Esophagus squamous epithelium (tissue), 5 donors: ENCODE measurements at regions not wholly inside any gene's neighbourhood (a gene's known extent, or its start where the extent isn't known, plus 50 kb on each side); places are given as distances from the start of the nearest gene placed in this dataset.

Experiments
- DNase-seq: peaks from one replicate; lab custom pipeline; 2025; lab: John Stamatoyannopoulos, UW
- H3K27ac ChIP-seq, 4 donors: fragments of 200-600 bp; sonication (generic); one replicate each; pipeline ENCODE4 v1.5.1; 2016 to 2019; ENCODE audit warnings: mild to moderate bottlenecking in 1 of 4
- H3K27me3 ChIP-seq, 4 donors: fragments of 200-600 bp; sonication (generic); 1 replicate in 3 of 4; 2 replicates in 1 of 4; pipeline versions ENCODE4 v1.5.1 to v1.6.0; 2017 to 2021; ENCODE audit warnings: antibody characterized with exemption in 1 of 4
- H3K36me3 ChIP-seq, 3 donors: fragments of 200-600 bp; sonication (generic); one replicate each; pipeline ENCODE4 v1.5.1; 2016 to 2019
- H3K4me1 ChIP-seq, 3 donors: fragments of 200-600 bp; sonication (generic); one replicate each; pipeline ENCODE4 v1.5.1; 2017 to 2019
- H3K4me3 ChIP-seq, 4 donors: fragments of 200-600 bp; sonication (generic); 1 replicate in 3 of 4; 2 replicates in 1 of 4; pipeline ENCODE4 v1.5.1; 2016 to 2019; ENCODE audit warnings: mild to moderate bottlenecking in 2 of 4, moderate library complexity in 1 of 4
- H3K9me3 ChIP-seq, 3 donors: fragments of 200-600 bp; sonication (generic); one replicate each; pipeline ENCODE4 v1.5.1; 2016 to 2019
- CTCF ChIP-seq, 6 experiments: fragments of 450-650 bp in 4 of 6; fragments of 200-600 bp in 2 of 6; sonication (generic) in 2 of 6; IDR thresholded peaks; one replicate each; pipeline ENCODE4 v1.5.1; 2016 to 2019; ENCODE audit warnings: antibody characterized with exemption in 6 of 6, mild to moderate bottlenecking in 4 of 6, moderate library complexity in 4 of 6
- POLR2A ChIP-seq, 4 donors: fragments of 450-650 bp; IDR thresholded peaks; one replicate each; pipeline ENCODE4 v1.6.1; 2017; ENCODE audit warnings: antibody characterized with exemption in 4 of 4, mild to moderate bottlenecking in 4 of 4, moderate library complexity in 3 of 4
- WGBS, 2 donors: methylation state at CpG; one replicate each; pipeline ENCODE4 v1.1.5; 2018; 5-methylcytosine and 5-hydroxymethylcytosine counted together
- intact Hi-C: fragments of 100-400 bp; cut with DNase I; formaldehyde crosslinking; loops from one replicate; pipeline ENCODE4 v1.15.0; 2022
- donor health status: DM: yes; HTN: yes; CAD: no.

- Histone ChIP-seq H3K4me1 (no peaks in the 10 kb centered on the region), H3K27ac (no peak overlapping the region), H3K27me3 (no peaks in the 10 kb centered on the region), H3K9me3 (no peaks in the 10 kb centered on the region), H3K36me3 (no peaks in the 10 kb centered on the region), H3K4me3 (no peak overlapping the region)
- intact Hi-C loops, result no loop called here
- WGBS, 2 donors, result 72 to 78% methylated on average over 2 of the region's 2 CpGs
- TF ChIP-seq POLR2A (IDR thresholded peaks at IDR 0.05), result no peak
- no peak for TF ChIP-seq CTCF (IDR thresholded peaks at IDR 0.05)
- DNase-seq, result no peak
These were observed 2305.1 kb downstream of the PCDH7 start for GRCh38 chr4:33025236-33025635.

- H3K4me3 ChIP-seq, result no peak overlapping the region
- no peak for TF ChIP-seq CTCF (IDR thresholded peaks at IDR 0.05)
- TF ChIP-seq POLR2A (IDR thresholded peaks at IDR 0.05), result no peak
- H3K9me3 ChIP-seq, result no peaks in the 10 kb centered on the region
- no peak for DNase-seq
- intact Hi-C loops, result no loop called here
- no peaks in the 10 kb centered on the region for H3K4me1 ChIP-seq
- H3K27me3 ChIP-seq, result no peaks in the 10 kb centered on the region
- H3K36me3 ChIP-seq, result no peaks in the 10 kb centered on the region
- no peak overlapping the region for H3K27ac ChIP-seq
These were observed 2309.8 kb downstream of the PCDH7 start for GRCh38 chr4:33029976-33030375.

- Histone ChIP-seq H3K4me1 (no peaks in the 10 kb centered on the region), H3K9me3 (no peaks in the 10 kb centered on the region), H3K27ac (no peak overlapping the region), H3K4me3 (no peak overlapping the region), H3K36me3 (no peaks in the 10 kb centered on the region), H3K27me3 (no peaks in the 10 kb centered on the region)
- intact Hi-C loops, result no loop called here
- TF ChIP-seq POLR2A (IDR thresholded peaks at IDR 0.05) (no peak), CTCF (IDR thresholded peaks at IDR 0.05) (no peak)
- no peak for DNase-seq
These were observed 2311.2 kb downstream of the PCDH7 start for GRCh38 chr4:33031328-33031727.

GRCh38 chr4:33037464-33037863, 2317.3 kb downstream of the PCDH7 start:
- 41 to 65% methylated on average over 5 of the region's 5 CpGs for WGBS, 2 donors
- H3K27me3 ChIP-seq, result no peaks in the 10 kb centered on the region
- intact Hi-C loops, result no loop called here
- H3K36me3 ChIP-seq, result no peaks in the 10 kb centered on the region
- H3K4me3 ChIP-seq, result no peak overlapping the region
- H3K27ac ChIP-seq, result no peak overlapping the region
- TF ChIP-seq POLR2A (IDR thresholded peaks at IDR 0.05) (no peak), CTCF (IDR thresholded peaks at IDR 0.05) (no peak)
- no peaks in the 10 kb centered on the region for H3K9me3 ChIP-seq
- DNase-seq, result no peak
- no peaks in the 10 kb centered on the region for H3K4me1 ChIP-seq

GRCh38 chr4:33045334-33045733, 2325.2 kb downstream of the PCDH7 start:
- intact Hi-C loops, result no loop called here
- Histone ChIP-seq H3K4me1 (no peaks in the 10 kb centered on the region), H3K27ac (no peak overlapping the region), H3K4me3 (no peak overlapping the region), H3K27me3 (no peaks in the 10 kb centered on the region), H3K36me3 (no peaks in the 10 kb centered on the region), H3K9me3 (no peaks in the 10 kb centered on the region)
- DNase-seq, result no peak
- 70 to 89% methylated on average over 1 of the region's 1 CpG for WGBS, 2 donors
- TF ChIP-seq CTCF (IDR thresholded peaks at IDR 0.05) (no peak), POLR2A (IDR thresholded peaks at IDR 0.05) (no peak)
